GM18858 (cell line): ENCODE measurements at regions not wholly inside any gene's neighbourhood (a gene's known extent, or its start where the extent isn't known, plus 50 kb on each side); places are given as distances from the start of the nearest gene placed in this dataset.
A peak's percentile ranks its signal among the peaks of the same experiment; 100 is the strongest.
"Not testable (repeated sequence)": the region's sequence is repeated elsewhere in the genome, so short reads cannot be mapped to it uniquely, and the experiment has no call there.

ENCODE experiments used
- ATAC-seq: cut with Tn5 transposase; IDR thresholded peaks from one replicate; pipeline ENCODE4 v1.9.1; 2021; ENCODE audit not compliant: unreplicated experiment

DNA sequence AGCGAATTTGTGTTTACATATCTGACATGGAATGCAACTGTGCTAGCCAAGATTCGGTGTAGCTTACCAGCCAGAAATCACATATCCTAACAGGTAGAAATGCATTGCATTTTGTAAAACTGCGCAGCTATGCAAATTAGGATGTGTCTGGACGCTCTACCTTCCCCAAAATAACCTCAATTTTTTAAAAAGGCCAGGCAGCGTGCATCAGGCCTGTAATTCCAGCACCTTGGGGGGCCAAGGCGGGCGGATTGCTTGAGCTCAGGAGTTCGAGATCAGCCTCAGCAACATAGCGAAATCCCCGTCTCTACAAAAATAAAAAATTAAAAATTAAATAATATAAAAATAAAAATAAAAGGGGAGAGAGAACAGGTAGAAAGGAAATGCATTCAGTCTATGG lies 305.0 kb downstream of the TYW1 start:
- ATAC-seq = no peak

- ATAC-seq = peak; percentile 66
Measured at GRCh38 chr7:67302113-67303039, 305.7 kb downstream of the TYW1 start.

DNA sequence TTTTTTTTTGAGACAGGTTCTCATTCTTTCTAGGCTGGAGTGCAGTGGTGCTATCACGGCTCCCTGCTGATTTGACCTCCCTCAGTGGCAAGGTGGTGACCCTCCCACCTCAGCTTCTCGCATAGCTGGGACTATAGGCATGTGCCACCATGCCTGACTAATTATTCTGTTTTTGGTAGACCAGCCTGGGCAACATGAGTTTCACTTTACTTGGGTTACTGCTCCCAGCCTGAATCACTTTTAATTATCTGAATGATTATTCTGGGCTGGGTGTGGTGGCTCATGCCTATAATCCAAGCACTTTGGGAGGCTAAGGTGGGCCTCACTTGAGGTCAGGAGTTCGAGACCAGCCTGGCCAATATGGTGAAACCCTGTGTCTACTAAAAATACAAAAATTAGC lies 308.2 kb downstream of the TYW1 start:
- ATAC-seq = not testable (repeated sequence)

DNA sequence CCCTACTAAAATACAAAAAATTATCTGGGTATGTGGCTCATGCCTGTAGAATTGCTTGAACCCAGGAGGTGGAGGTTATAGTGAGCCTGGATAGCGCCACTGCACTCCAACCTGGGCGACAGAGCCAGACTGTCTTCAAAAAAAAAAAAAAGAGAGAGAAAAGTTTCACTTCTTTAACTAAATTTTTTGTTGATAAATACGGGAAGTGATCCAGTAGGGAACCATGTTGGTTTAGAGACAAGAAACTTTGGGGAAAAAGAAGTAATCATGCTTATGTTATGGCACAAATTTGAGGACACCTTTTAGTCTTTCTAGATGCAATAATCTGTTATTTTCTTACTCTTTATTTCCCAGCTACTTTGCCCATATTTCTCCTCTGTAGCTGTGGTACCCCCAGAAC lies 309.7 kb downstream of the TYW1 start:
- no peak for ATAC-seq

GRCh38 chr7:67309764-67310549 lies 313.3 kb downstream of the TYW1 start:
- no peak for ATAC-seq

- no peak for ATAC-seq
Measured at GRCh38 chr7:67311901-67312300, 315.3 kb downstream of the TYW1 start.

DNA sequence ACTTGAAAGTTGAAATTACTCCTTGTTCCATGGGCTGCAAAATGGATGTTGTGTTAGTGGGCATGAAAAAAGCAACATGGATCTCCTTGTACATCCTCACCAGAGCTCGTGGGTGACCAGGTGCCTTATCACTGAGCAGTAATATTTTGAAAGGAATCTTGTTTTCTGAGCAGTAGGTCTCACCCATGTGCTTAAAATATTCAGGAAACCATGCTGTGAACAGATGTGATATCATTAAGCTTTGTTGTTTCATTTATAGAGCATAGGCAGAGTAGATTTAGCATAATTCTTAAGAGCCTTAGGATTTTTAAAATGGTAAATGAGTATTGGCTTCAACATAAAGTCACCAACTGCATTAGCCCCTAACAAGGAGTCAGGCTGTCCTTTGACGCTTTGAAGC lies 316.6 kb downstream of the TYW1 start:
- no peak for ATAC-seq

- ATAC-seq = not testable (repeated sequence)
Measured at GRCh38 chr7:67316902-67317301, 320.3 kb downstream of the TYW1 start.

GRCh38 chr7:67328257-67328656 lies 331.6 kb downstream of the TYW1 start:
- ATAC-seq = not testable (repeated sequence)

GRCh38 chr7:67335165-67335564 lies 338.5 kb downstream of the TYW1 start:
- ATAC-seq = not testable (repeated sequence)

- not testable (repeated sequence) for ATAC-seq
Measured at GRCh38 chr7:67335663-67336062, 339.0 kb downstream of the TYW1 start.

GRCh38 chr7:67338545-67338944 lies 341.9 kb downstream of the TYW1 start:
- not testable (repeated sequence) for ATAC-seq

GRCh38 chr7:67341153-67341768 lies 344.6 kb downstream of the TYW1 start:
- ATAC-seq = no peak

DNA sequence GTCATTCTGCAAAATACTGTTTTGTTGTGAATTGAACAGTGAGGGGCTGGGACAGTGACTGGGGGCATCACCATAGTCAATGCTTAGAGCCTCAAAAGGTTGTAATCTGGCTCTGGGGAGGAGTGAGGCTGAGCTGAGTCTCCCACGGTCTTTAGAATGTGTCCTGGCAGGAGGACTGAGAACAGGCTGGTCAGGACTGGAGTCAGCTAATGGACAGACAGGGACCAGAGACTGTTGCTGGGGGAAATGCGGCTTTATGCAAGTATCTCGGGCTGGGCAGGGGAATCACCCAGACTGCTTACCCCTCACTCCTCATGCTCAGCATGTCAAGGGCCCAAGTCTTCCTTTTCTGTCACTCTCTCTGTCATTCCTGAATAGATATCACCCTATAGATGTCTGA lies 346.5 kb downstream of the TYW1 start:
- no peak for ATAC-seq

DNA sequence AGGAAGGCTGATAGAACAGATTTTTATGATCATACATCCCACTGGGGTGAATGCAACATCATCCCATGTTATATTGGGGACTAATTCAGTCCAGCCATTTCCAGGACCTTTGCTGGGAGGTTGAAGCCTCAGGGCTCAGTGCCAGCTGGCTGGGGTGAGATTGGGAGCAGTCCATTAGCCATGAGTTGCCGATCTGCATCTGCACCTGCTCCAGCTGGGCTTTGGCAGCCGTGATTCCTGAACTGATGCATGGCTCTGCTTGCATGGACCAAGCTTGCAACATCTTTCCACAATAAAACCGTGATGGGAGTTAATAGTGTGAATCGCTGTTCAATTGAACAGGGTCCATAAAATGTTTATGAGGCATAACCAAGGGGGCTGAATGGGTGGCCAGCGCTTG lies 346.9 kb downstream of the TYW1 start:
- no peak for ATAC-seq

- ATAC-seq = no peak
Measured at GRCh38 chr7:67344481-67345193, 348.0 kb downstream of the TYW1 start.

DNA sequence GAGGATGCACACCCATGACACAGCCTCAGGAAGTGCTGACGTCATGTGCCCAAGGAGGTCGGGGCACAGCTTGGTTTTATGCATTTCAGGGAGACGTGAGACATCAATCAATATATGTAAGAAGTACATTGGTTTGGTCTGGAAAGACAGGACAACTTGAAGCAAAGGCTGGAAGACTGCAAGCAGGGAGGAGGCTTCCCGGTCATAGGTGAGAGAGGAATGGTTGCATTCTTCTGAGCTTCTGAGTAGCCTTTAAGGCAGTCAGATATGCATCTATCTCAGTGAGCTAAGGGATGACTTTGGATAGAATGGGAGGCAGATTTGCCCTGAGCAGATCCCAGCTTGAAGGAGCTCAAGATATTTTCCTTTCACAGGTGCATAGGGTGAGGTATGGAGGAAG lies 349.5 kb downstream of the TYW1 start:
- no peak for ATAC-seq

DNA sequence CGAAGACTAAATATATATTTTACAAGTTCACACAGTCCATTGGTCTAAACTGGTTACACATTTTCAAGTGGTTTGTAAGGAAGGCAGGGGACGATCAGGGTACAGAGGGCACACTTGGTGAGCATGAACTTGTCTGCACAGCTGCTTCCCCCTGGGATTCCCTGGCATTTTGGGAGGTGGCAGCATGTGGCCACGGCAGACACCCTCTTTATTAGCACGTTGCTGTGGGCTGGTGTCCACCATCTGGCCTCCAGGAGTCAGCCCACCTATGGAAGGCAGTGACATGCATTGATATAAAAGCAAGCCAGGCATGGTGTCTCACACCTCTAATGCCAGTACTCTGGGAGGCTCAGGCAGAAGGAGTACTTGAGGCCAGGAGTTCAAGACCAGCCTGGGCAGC lies 350.2 kb downstream of the TYW1 start:
- ATAC-seq = no peak

GRCh38 chr7:67348171-67348570 lies 351.5 kb downstream of the TYW1 start:
- no peak for ATAC-seq

DNA sequence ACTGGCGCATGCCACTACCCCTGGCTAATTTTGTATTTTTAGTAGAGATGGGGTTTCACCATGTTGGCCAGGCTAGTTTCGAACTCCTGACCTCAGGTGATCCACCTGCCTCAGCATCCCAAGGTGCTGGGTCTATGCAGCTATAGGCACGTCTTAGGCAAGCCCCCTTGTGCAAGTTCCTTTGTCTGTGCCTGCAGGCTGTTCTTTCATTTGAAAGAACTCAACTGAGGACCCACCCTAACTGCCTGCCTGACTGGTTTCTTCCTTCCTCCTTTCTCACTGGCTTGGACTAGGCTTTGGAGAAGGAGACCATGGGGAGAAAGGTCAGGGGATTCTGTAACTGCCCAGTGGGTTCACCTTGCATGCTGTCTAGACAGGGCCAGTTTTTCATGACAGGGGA lies 361.0 kb downstream of the TYW1 start:
- not testable (repeated sequence) for ATAC-seq

DNA sequence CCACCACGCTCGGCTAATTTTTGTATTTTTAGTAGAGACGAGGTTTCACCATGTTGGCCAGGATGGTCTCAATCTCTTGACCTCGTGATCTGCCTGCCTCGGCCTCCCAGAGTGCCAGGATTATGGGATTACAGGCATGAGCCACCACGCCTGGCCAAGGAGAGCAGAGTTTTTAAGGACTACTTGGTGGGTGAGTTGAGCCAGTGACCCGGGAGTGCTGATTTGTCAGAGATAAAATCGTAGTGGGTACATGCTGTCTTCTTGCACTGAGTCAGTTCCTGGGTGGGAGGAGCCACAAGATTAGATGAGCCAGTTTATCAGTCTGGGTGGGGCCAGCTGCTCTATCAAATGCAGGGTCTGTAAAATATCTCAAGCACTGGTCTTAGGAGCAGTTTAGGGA lies 361.7 kb downstream of the TYW1 start:
- not testable (repeated sequence) for ATAC-seq
